ENCODE measurements at regions not wholly inside any gene's neighbourhood (a gene's known extent, or its start where the extent isn't known, plus 50 kb on each side); places are given as distances from the start of the nearest gene placed in this dataset.

DNA sequence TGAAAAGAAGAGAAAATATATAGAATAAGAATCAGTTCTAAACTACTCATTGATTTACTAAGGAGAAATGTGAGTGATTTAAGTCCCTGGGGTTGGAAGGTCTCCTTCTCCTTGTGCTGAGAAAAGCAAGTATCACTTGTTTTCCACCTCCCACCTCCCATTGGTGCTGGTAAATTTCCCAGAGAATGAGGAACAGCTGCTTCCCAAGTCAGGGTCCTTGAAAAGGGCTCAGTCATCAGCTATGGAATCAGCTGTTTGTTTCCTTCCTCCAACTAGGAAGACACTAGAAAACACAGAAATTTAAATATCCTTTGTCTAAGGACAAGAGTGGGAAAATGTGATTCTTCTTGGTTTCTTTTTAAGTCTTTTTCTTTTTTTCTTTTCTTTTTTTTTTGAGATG is 131.3 kb upstream of the C1orf21 start:
- no peaks in the 10 kb centered on the region for H3K27me3 ChIP-seq
- DNase-seq (ENCODE audit: low spot score in 2 of 2) = no peak
- H3K27ac ChIP-seq = no peak overlapping the region
- H3K36me3 ChIP-seq = no peaks in the 10 kb centered on the region
- no peak overlapping the region for H3K4me3 ChIP-seq
- TF ChIP-seq EP300 (IDR thresholded peaks at IDR 0.05) = no peak
- no peak for TF ChIP-seq POLR2A (IDR thresholded peaks at IDR 0.05)
- TF ChIP-seq, protein P1, sequence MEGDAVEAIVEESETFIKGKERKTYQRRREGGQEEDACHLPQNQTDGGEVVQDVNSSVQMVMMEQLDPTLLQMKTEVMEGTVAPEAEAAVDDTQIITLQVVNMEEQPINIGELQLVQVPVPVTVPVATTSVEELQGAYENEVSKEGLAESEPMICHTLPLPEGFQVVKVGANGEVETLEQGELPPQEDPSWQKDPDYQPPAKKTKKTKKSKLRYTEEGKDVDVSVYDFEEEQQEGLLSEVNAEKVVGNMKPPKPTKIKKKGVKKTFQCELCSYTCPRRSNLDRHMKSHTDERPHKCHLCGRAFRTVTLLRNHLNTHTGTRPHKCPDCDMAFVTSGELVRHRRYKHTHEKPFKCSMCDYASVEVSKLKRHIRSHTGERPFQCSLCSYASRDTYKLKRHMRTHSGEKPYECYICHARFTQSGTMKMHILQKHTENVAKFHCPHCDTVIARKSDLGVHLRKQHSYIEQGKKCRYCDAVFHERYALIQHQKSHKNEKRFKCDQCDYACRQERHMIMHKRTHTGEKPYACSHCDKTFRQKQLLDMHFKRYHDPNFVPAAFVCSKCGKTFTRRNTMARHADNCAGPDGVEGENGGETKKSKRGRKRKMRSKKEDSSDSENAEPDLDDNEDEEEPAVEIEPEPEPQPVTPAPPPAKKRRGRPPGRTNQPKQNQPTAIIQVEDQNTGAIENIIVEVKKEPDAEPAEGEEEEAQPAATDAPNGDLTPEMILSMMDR (IDR thresholded peaks at IDR 0.05) = no peak
- no peaks in the 10 kb centered on the region for H3K4me1 ChIP-seq
- H3K9me3 ChIP-seq = no peaks in the 10 kb centered on the region

GRCh38 chr1:184257873-184258272 is 129.0 kb upstream of the C1orf21 start:
- H3K27ac ChIP-seq = no peak overlapping the region
- 85% methylated on average over 5 of the region's 5 CpGs for WGBS
- no peaks in the 10 kb centered on the region for H3K9me3 ChIP-seq
- H3K36me3 ChIP-seq = no peaks in the 10 kb centered on the region
- H3K4me3 ChIP-seq = no peak overlapping the region
- H3K4me1 ChIP-seq = no peaks in the 10 kb centered on the region
- TF ChIP-seq, protein P1 (IDR thresholded peaks at IDR 0.05) = no peak
- TF ChIP-seq POLR2A (IDR thresholded peaks at IDR 0.05) = no peak
- no peak for TF ChIP-seq POLR2AphosphoS5 (IDR thresholded peaks at IDR 0.05)
- TF ChIP-seq EP300 (IDR thresholded peaks at IDR 0.05) = no peak
- no peaks in the 10 kb centered on the region for H3K27me3 ChIP-seq
- no peak for DNase-seq (ENCODE audit: low spot score in 2 of 2)

DNA sequence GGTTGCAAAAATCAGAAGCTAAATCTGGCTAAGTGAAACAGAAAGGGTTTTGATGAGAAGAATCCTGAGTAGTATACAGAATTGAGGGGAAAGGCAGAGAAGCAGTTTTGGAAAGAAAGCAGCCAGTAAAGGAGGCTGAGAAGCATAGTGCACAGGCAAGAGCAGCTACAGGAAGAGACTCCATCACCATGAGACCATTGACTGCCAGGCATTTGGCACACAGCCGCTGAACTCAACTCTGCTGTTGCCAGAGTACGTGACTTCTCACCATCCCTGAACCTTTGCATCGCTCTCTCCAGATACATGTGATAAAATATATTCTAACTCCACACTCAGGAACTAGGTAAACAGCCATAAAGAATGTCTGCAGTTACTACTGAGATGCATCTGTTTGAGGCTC is 128.3 kb upstream of the C1orf21 start:
- no peak overlapping the region for H3K27ac ChIP-seq
- H3K27me3 ChIP-seq = no peaks in the 10 kb centered on the region
- no peaks in the 10 kb centered on the region for H3K36me3 ChIP-seq
- H3K9me3 ChIP-seq = no peaks in the 10 kb centered on the region
- H3K4me3 ChIP-seq = no peak overlapping the region
- DNase-seq (ENCODE audit: low spot score in 2 of 2) = no peak
- H3K4me1 ChIP-seq = no peaks in the 10 kb centered on the region
- 57% methylated on average over 3 of the region's 3 CpGs for WGBS
- TF ChIP-seq, protein P1 (IDR thresholded peaks at IDR 0.05) = no peak
- no peak for TF ChIP-seq POLR2A (IDR thresholded peaks at IDR 0.05)
- TF ChIP-seq EP300 (IDR thresholded peaks at IDR 0.05) = no peak
- TF ChIP-seq POLR2AphosphoS5 (IDR thresholded peaks at IDR 0.05) = no peak

DNA sequence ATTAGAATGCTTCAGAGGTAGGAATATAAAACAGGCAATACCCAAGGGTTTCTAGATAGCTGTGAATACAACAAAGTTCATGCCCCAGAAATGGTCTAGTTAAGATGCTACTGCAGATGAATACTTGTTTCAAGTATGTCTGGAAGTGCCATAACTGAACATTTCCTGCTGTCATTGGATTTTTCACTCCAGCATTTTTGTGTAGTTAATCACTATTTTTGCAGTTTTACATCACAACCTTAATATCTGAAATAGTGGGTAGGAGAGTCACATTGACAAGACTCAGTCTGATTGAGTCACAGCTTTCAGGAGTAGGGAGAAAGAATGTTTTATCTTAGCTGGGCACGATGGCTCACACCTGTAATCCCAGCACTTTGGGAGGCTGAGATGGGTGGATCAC is 126.4 kb upstream of the C1orf21 start:
- Histone ChIP-seq H3K4me1 (no peaks in the 10 kb centered on the region), H3K36me3 (no peaks in the 10 kb centered on the region), H3K27ac (no peak overlapping the region), H3K9me3 (no peaks in the 10 kb centered on the region), H3K27me3 (no peaks in the 10 kb centered on the region), H3K4me3 (no peak overlapping the region)
- TF ChIP-seq POLR2A (IDR thresholded peaks at IDR 0.05) = no peak
- TF ChIP-seq, protein P1 (IDR thresholded peaks at IDR 0.05) = no peak
- DNase-seq (ENCODE audit: low spot score in 2 of 2) = no peak
- WGBS = 82% methylated on average over 1 of the region's 1 CpG

DNA sequence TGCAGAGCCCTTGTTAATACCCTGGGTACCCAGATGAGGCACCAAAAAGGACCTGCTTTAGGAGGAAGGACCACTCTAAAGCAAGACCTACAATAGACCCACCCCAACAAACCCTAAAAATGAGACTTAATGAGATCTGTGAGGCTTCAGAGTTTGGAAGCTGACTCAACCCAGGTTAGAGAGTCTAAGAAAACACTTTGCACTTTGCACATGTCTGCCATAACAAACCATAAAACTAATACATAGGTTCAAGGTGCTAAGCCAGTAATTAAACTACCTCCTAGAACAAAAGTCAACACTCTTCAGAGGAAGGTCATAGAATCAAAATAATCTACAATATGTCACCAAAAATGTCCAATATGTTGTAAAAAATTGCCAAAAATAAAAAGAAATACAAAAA is 124.7 kb upstream of the C1orf21 start:
- no peaks in the 10 kb centered on the region for H3K36me3 ChIP-seq
- no peaks in the 10 kb centered on the region for H3K9me3 ChIP-seq
- H3K4me3 ChIP-seq = no peak overlapping the region
- no peaks in the 10 kb centered on the region for H3K4me1 ChIP-seq
- no peak for DNase-seq (ENCODE audit: low spot score in 2 of 2)
- no peaks in the 10 kb centered on the region for H3K27me3 ChIP-seq
- TF ChIP-seq, protein P1 (IDR thresholded peaks at IDR 0.05) = no peak
- no peak for TF ChIP-seq POLR2A (IDR thresholded peaks at IDR 0.05)
- TF ChIP-seq POLR2AphosphoS5 (IDR thresholded peaks at IDR 0.05) = no peak
- no peak for TF ChIP-seq EP300 (IDR thresholded peaks at IDR 0.05)
- H3K27ac ChIP-seq = no peak overlapping the region

Data from suprapubic skin (tissue), 4 donors.